HG03439 (cell line): ENCODE measurements at regions not wholly inside any gene's neighbourhood (a gene's known extent, or its start where the extent isn't known, plus 50 kb on each side); places are given as distances from the start of the nearest gene placed in this dataset.
"Not testable (repeated sequence)": the region's sequence is repeated elsewhere in the genome, so short reads cannot be mapped to it uniquely, and the experiment has no call there.

Experiments
- ATAC-seq: cut with Tn5 transposase; IDR thresholded peaks from one replicate; pipeline ENCODE4 v1.9.1; 2021; ENCODE audit warnings: mild to moderate bottlenecking, moderate library complexity; ENCODE audit not compliant: unreplicated experiment

DNA sequence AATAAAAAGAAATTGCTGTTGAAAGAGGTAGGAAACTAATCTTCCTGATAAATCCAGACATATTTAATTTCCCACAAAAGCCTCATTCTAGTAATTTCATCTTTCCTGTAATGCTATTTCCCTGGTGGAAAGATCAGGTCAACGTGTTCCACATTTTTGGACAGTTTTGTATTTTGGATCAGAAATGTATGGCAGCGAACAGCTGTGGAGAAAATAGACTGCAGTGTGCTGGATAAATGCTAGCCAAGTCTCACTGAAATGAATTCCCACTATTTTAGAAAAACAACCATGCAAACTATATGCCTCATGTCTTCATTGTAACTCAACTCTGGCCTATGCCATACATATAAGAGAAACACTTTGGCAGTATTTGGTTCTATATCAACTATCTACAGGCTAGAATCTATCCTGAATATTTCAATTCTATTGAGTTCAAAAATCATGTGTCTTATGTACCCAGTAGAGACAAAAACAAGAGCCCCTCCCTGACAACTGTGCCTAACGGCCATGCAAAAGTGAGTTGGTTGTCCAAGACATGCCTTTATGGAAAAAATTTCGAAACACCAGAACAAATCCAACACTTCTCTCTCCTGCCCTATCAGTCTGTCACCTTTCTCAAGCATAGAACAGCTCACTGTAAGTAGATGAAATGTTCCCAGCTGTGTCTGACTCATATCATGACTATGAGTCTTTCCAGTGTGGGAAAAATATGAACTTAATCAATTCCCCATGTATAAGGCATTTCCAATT, 191.3 kb upstream of the NREP start:
- no peak for ATAC-seq

DNA sequence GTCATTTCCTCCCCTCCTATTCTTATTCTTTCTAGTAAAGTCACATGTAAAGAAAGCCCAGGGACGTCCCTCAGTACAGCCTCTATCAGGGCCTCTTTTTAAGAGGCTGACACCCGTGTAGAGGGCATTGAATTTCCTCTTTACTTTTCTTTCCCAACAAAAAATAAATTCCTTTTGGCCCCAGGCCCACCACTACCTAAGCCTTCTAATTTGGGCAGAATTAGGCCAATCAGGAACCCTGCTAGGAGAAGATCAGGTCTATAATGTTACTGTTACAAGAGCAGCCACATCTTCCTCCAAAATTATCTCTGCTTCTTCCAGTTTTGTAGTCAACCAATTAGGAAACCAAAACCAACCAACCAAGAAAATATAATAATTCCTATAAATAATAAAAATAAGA, 189.6 kb upstream of the NREP start:
- no peak for ATAC-seq

DNA sequence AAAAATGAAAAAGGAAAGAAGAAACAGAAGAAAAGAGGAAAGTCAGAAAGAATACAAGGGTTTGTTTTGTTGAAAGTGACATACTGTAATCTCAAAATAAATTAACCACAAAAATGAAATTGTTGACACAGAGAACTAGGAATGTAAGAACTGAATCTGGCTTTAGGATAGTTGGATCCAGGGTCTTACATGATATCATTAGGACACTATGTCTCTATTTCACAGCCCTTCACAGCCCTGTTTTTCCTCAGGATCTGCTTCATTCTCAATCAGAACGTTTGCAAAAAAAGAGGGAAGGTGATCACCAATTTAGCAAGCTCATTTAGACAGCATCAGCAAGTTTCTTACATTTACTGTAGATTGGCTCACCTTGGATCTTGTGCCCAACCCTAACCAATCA, 188.5 kb upstream of the NREP start:
- ATAC-seq = no peak

DNA sequence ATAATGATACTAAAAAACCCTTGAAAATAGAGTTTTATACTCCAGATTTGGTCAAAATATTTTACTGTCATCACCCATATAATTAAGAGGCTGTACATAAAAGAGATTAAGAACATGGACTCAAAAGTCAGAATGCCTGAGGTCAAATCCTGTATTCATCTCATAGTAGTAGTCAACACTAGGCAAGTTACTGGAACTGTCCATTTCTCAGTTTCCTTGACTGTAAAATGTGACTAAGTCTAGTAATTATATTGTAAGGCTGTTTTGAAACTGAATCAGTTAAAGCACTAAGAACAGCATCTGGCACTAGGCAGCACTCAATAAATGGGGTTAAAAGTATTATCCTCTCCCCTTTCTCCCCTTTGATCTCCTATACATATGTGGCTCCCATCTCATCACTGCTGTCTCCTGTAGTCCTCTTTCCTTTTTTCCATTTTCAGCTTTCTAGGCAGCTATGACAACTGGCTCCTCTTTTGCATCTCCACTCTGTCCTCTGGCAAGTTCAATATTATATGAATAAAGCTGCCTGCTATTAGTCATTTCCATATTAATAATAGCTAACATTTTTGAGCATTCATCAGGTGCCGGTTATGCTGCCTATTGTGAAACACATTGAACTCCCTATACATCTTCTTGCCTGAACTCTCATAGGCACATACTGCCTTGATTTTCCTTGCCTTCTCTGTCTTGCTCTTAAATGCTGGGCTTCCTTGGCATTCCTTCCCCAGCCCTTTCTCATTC, 185.8 kb upstream of the NREP start:
- no peak for ATAC-seq

DNA sequence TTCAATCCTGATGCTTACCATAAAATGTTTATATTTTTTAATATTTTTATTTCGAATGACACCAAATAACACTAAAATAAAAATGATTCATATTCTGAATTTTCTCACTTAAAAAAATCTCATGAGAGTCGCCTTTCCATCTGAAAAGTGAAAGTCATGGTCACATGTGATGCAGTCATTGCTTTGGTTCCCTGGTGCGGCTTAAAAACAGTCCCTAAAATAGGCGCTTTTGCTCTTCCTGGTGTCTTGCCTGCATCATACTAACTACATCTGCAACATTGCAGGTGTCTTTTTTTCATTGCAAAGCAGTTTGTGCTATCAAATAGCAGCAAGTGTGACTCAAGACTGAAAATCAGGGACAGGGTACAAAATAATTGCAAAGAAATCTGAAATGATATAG, 185.2 kb upstream of the NREP start:
- no peak for ATAC-seq

DNA sequence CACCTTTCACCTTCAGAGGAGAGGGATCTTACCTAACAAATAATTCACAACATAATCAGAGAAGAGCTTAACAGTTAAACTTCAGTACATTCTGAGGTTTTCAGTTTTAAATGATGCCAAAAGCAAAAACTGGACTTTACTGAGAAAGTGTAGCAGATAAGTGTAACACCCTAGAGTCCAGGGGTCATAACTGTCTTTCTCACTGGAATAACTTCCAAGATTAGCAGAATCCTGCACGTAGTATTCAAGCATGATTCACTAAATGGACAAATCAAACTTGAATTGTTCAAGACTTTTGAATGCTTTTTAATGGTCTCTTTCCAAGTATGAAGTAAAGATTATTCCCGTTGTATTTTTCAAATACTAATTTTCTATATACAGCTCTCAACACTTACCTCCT, 180.1 kb upstream of the NREP start:
- ATAC-seq = no peak

DNA sequence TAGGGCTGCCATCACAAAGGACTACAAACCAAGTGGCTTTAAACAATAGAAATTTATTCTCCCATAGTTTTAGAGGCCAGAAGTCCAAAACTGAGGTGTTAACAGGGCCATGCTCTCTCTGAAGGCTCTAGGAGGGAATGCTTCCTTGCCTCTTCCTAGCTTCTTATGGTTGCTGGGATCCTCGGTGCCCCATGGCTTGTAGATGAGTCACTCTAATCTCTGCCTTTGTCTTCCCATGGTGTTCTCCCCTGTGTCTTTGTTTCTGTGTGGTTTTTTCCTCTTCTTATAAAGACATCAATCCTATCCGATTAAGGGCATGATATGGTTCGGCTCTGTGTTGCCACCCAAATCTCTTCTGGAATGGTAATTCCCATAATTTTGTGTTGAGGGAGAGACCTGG, 178.8 kb upstream of the NREP start:
- no peak for ATAC-seq

DNA sequence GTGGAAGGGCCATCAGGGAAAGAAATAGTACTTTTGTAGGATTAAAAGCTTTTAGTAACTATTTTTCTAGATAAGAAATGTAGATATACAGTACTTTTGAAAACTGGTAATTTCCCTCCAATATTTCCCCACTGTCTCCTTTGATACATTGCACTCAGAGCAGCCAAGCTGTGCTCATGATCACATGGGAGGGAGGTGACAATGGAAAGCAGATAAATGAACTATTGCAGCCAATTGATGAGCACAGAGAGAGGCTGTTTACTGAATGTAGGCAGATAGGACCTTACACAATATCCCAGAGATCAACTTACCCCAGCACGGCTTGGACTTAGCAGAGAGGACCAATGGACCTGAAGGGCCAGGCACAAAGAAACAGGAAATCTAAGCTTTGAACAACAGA, 178.0 kb upstream of the NREP start:
- no peak for ATAC-seq

DNA sequence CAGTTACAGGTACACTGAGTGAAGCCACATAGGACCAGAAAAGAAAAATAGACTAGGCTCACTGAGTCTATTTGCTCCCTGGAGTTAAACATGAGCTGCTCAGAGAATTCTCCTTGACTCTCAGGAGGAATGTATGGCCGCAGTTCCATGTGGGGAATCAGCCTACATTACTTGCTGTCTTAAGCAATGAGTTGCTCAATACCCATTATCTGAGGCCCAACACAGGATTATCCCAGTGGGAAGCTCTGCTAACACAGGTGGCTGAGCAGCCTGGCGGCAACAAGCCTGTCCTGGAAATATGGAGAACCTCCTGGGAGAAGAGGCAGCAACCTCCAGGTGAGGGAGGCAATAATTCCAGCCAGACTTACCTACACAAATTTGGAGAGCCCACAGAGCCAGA, 177.5 kb upstream of the NREP start:
- ATAC-seq = no peak

DNA sequence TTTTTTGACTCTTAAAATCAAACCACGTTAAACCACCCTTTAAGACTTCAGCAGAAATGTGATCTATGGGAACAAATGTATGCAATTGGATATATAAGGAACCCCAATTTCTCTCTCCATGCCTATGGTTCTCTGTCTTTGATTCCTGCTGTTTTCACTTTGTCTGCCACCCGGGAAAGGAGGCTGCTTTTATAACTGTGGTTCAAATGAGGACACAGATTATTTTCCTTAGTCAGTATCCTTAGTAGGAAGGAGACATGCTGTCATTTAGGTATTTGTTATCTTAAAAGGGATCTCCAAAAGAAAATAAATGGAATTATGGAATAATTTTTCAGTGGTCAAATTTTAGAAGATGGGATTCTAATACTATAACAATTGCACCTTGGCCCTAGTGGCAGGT, 176.1 kb upstream of the NREP start:
- ATAC-seq = no peak

DNA sequence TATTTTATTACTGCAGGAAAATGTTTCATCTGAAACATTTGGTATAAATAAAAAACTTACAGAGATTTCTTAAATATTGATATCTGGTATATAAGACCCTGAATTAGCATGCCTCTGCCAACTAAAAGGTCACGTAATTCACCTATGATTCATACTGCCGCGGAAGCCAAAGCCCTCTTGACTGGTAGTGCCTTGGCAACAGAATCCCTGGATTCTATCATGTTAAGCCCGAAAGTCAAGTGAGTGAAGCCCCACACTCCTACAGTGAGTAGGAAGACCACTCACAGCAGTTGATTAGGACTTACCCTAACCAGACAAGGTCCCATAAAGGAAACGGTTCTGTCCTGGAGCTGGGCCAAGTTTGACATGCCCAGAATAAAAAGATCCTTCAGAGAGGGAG, 175.6 kb upstream of the NREP start:
- ATAC-seq = no peak

DNA sequence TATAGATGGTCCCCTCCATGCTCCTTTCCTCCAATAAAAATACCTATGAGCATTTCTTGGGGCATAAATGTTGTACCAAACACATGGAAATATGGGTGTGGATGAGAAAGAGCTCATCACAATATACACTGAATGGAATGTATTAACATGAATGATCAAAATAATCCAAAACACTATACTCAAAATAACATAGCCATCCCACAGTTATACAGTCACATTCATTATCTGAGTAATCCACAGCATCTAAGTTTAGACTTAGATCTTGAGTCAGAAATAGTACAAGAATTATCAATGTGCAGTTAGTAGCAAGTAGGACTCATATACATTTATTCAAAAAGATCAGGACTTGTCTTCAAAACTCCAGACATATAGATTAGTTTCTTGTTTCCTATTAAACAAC, 175.2 kb upstream of the NREP start:
- no peak for ATAC-seq

DNA sequence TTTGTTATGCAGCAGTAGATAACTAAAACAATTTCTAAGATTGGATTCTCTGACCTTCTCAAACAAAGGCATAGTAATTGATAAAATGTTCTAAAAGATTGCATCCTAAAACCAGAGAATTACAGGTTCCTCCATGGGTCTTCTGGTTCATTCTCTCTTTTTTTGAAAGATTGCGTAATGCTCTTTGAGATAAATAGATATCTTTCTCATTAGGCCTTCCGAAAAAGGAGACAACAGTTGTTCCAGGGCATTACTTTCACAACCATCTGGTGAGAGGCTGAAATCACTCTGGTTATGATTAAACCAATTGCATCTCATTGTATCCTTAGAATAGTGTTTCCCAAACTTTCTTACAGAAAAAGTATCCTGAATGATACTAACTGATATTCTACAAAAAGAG, 174.7 kb upstream of the NREP start:
- no peak for ATAC-seq

DNA sequence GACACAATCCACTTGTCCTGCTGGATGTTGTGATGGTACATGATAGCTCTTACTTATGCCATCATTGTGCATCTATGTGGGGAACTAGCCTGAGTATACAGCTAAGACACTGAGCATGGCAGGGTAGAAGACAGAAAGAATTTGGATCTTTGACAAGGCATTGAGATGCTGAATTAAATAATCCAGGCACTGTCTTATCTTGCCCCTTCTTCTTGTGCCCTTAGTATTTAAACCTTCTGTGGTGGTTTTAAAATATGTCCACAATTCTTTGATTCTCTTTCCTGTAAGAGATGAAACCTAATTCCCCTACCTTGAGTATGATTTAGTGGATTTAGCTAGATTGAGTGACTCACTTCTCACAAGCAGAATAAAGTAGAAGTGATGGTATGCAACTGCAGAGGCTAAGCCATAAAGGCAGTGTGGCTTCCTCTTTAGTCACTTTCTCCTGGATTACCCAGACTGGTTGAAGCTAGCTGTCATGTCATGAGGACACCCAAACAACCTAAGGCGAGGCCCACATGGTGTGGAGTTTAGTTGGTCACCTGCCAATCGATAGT, 174.0 kb upstream of the NREP start:
- ATAC-seq = no peak

DNA sequence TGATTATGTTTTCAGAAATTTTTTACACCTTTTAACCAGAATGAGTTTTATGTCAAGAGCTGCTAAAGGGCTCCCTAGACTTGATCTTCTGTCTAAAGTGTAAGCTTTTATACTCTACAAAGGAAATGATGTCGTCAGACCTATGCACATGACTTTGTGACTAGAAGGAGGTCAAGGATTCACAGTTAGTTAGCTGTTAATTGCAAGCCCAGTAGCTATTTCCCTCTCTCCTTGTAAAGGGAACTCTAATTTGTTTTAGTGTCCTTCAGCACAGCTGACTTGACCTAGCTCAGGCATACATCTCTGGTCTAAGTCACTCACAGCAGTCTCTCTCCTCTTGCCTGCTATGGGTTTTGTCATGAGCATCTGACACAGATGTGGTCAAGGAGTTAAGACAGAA, 173.5 kb upstream of the NREP start:
- no peak for ATAC-seq

DNA sequence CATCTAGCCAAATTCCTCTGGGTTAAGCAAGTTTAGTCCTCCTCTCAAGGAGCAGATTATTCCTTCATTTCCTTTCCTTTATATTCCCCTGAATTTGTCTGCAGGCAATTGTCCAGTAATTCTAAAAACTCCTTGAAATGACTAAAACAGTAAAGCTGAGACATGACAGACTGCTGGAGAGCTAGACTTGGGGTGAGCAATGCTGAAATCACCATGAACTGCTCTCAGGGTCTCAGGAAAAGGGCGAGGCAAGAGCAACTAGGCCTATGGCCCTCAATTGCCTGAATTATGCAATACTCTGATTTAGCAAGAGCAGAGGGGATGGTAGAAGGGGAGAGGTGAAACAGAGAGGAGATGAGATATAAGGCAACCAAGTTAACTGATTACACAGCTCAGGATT, 172.9 kb upstream of the NREP start:
- no peak for ATAC-seq

DNA sequence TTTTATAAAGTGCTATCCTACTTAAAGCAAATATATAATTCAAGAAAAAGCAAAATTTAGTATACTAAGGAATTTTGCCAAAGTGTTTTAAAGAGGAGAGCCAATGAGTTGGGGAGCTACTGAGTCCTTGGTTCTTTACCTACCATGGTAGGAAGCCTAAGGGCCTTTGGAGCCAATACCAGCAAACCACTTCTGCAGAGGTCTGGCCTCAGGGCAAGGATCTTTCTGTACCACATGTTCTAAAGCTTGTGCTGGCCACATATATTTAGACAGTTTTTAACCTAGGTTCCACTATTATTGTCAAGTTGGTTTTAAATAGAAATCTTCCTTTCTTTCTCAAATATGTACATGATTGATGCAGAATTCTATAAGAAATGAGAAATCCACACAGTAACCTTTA, 172.3 kb upstream of the NREP start:
- ATAC-seq = no peak

DNA sequence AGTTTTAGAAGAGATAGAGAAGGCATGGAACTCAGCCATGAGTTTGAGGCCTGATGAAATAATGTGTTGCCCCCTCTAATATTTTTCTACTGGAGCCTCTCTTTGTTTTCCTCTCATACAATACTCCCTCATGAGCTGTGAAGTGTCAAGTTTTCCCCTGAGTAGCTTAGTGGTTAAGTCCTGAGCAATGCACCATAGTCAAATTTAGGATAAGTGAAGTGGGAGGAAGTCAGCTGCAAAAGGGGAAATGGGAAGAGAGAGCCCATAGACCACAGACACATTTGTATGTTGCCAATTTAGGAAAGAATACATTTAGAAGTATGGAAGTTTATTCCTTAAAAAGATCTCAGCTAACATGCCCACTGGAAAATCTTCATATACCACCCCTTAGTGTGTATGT, 171.5 kb upstream of the NREP start:
- ATAC-seq = no peak

DNA sequence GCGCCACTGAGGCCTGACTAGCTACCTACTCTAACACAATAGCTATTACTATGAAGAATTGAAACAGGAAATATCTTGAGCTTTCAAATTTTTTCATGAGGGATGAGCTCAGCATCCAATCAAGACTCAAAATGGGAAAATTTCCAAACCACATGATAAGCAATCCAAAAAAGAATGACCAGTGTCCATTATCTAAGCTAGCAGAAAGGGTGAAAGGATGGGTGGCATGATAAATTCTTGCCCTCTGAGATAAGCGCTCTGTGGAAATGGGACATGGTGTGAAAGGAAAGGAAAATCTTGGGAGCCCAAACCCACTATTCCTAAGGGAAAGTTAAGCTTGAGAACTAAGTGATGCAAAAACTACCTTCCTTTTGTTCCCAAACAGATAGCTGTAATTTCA, 170.2 kb upstream of the NREP start:
- no peak for ATAC-seq

DNA sequence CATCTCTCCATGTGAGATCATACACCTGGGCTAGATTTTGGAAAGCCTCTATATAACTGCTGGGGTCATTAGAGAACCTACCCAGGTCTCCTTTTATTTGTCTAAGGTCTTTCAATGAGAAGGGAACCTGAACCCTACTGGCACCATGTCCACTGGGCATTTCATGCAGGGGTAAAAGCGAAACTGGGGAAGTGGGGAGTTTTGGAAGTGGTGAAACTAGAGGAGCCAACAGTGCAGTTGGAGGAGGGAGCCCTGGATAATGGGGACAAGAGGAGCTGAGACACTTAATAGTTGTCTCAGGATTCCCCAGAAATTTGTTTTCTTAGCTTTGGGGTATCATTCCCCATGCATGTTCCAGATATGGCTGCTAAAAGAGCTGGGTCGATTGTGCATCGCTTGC, 169.0 kb upstream of the NREP start:
- no peak for ATAC-seq

DNA sequence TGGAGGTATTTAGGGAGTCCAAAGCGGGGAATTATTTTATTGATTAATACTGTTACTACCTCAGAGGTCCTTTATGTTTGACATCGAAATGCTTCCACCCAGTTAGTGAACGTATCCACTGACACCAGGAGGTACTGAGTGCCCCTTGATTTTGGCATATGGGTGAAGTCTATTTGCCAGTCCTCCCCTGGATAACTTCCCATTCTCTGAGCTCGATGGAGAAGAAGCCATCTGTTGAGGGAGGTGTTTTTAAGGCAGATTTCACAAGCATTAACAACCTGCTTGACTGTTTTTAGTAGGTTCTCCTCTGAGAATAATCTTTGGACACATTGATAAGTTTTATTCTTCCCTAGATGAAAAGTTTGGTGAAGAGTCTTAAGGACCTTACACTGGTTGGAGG, 165.3 kb upstream of the NREP start:
- no peak for ATAC-seq

DNA sequence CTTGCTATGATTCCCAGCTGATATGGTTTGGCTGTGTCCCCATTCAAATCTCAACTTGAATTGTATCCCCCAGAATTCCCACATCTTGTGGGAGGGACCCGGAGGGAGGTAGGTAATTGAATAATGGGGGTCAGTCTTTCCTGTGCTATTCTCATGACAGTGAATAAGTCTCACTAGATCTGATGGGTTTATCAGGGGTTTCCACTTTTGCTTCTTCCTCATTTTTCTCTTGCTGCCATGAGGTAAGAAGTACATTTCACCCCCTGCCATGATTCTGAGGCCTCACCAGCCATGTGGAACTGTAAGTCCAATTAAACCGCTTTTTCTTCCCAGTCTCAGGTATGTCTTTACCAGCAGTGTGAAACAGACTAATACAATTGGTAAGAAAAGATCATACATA, 164.7 kb upstream of the NREP start:
- not testable (repeated sequence) for ATAC-seq
